Left cardiac atrium (tissue), 2 donors: ENCODE measurements at regions not wholly inside any gene's neighbourhood (a gene's known extent, or its start where the extent isn't known, plus 50 kb on each side); places are given as distances from the start of the nearest gene placed in this dataset.

Source experiments
- microRNA-seq, 2 donors: library from miRNA; unstranded; fragments of <30 nt; microRNA quantifications; one replicate each; pipeline ENCODE4 v1.2.0, GENCODE V29; 2020
- donor health status: DM: no; HTN: yes; CAD: no; lungs with severe emphysema.
- donor health status: DM: yes; HTN: yes; CAD: no.

Small RNA genes in the stretch of these regions (microRNA-seq; reads per million reads assigned to microRNA genes)
- 0 reads per million in 2 donors for gene MIR3672
